NCI-H526 treated with DMSO at 0.1 percent for 48 hours (cell line): ENCODE measurements at regions not wholly inside any gene's neighbourhood (a gene's known extent, or its start where the extent isn't known, plus 50 kb on each side); places are given as distances from the start of the nearest gene placed in this dataset.
A peak's percentile ranks its signal among the peaks of the same experiment; 100 is the strongest.
"Not testable (repeated sequence)": the region's sequence is repeated elsewhere in the genome, so short reads cannot be mapped to it uniquely, and the experiment has no call there.

ENCODE experiments used
- DNase-seq: peaks from one replicate; lab custom pipeline; 2025; lab: John Stamatoyannopoulos, UW

DNA sequence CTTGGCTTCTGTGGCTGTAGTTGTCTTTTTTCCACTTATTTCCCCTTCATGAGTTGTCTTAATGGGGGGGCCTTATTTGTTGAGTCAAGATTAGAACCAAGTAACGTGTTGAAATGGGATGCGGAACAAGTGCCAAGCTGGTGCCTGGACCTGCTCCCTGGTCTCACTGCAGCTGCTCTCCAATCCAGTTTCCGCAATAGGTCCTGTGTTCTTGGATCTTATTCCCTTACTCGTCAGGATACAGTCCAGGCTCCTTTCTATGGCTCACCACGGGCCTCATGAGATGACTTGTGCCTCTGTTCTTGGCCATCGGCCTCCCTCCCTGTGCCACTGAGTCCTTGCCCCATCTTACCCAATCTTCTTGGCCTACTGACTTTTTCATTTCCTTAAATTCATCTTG, 159.6 kb upstream of the CADM1 start:
- no peak for DNase-seq

DNA sequence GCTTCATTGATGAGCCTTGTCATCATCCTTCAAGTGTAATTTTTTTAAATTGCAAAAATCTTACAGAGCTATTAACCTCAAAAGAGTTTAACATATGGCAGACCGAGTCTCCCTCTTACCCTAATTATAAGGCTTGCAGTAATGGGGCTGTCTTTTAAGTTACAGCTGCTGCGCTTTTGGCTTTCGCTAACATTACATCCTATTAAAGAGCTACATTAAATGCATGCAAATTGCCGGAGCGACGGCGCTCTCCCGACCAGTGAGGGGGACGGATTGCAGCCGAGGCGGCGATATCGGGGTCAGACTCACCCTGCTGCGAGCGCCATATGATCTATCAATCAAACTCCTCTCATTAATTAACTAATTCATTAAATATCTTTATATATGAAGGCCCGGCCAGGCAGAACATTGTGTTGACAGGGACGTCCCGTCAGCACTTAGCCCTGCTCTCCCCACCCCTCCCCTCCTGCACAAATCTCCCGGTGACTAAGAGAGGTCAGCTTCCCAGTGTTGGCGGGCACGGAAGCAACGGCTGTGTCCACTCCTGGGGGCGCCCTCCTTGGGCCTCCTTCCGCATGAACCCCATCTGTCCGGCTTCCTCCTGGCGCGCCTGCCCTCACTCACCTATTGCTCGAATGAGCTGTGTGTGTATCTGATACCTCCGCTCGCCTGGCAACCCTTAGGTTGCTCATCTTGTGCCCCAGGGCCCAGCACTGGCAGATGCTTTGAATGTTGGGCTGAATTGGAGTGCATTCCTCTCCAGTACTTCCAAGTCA, 156.0 kb upstream of the CADM1 start:
- peak; percentile 63 for DNase-seq

DNA sequence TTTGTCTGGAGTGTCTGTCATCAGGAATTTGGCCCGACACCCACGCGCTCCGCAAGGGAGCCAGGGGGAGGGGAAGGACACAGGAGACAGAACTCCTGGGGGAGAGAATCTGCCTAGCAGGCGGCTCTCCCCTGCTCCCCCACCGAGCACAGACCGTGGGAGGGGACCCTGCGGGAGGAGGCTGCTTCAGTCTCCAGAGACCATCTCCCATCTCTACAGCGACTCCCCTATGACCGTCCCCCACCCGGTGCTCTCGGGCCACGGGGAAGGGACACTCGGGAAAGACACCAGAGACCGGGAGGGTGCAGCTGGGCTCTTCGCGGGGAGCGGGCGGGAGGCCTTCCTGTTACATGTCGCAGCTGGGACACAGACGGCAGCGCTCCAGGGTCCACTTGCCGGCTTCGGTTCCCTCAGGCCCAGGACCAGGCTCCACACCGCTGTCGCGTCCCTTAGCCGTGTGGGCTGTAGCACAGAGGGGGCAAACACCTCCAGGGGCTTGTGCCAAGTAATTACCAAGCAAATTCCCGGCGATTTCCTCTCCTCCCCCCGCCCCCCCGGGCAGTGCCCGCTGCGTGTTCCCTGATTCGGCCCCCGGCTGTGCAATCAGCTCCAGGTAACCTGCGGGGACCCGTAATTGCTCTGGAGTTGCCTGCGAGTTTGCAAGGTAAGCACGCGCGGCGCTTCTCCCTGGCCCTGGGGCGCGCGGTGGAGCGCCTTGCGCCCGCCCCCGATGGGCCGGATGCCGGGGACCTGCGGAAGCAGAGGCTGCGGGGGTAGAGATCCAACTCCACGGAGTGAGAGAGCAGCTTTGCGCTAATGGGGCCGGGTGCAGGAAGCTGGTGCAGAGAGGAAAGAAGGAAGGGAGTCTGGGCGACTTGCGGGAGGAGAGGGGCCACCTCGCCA, 155.1 kb upstream of the CADM1 start:
- peak; percentile 40 for DNase-seq

DNA sequence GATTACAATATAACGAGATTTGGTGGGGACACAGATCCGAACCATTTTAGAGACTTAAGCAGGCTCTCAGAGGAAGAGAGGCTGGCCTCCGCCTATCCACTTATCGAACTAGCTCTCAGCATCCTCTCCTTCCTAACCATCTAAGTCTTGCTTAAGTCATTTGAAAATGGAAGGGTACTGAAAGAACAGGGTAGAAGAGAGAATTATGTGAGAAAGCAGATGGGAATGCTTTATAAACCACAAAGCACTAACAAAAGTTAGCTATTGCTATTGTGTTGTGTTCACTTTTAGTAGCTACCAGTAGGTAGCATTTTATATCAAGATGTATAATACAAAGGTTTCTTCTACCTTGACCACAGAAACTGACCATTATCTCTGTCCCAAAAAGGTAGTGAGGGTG, 153.4 kb upstream of the CADM1 start:
- DNase-seq: no peak

DNA sequence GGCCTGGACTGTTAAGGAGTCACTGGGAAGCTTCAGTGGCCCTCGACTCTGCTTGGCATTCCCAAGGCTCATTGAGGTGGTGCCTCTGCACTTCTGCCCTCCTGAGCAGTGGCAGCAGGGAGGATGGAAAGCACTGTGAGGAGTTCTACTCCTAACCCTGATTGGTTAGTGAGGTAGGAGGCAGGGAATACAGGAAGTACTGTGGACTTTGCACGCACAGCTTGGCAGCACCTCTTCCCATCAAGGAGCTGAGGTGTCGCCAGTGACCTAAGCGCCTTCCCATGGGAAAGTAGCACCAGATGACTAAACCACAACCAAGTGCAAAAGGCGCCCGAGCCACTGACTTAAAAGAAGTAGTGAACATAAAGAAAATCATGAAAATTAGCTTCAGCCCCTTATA, 152.5 kb upstream of the CADM1 start:
- DNase-seq: no peak

DNA sequence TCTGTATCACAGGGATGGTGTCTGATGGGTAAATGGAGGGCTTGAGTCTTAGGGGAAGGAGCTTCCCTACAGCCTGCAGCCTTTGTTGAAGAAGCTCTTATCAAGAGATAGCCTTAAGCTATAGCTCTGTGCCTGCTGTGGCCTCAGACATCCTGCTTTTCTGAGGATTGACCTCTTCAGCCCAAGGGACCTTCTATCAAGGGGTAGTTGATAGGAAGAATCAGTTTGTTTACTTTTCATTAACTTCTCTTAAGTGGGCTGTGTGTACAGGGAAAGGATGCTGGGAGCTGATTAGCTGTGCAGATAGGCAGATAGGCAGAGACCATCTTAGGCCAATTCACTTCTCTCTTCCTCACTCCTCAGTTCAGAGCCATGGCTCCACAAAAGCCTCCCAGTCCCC, 151.8 kb upstream of the CADM1 start:
- DNase-seq: no peak

DNA sequence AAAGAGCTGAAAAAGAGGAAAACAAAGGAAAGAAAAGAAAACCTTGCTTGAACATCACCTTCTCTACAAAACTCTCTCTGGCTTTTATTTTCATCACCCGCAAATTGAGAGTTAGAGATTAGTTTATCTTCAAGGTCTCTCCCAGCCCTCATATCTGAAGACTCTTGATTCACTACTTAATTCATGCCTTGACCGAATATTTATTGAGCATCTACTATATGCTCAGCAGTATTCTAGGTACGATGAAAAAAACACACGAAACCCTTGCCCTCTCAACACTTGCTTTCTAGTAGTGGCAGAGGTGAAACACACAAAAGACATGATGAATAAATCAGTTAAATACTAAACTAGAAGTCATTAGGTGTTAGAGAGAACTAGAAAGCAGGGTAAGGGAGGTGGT, 150.6 kb upstream of the CADM1 start:
- DNase-seq: no peak

DNA sequence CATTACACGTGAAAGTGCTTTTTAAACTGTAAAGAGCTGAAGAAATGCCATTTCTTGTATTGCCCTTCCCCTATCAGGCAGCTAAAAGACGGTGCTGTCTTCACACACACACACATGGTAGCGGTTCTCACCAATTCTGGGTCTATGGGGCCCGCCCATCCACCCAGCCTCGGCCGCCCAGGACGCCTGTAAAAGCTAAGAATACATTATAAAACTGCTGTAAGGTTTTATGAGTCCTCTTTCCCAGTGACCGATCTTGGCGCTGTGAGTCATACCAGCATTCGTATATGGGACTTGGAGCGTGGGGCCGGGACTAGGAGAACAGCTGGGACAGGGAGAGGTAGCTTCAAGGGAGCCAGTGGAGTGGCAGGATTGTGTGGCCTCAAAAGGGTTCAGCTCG, 149.7 kb upstream of the CADM1 start:
- no peak for DNase-seq

DNA sequence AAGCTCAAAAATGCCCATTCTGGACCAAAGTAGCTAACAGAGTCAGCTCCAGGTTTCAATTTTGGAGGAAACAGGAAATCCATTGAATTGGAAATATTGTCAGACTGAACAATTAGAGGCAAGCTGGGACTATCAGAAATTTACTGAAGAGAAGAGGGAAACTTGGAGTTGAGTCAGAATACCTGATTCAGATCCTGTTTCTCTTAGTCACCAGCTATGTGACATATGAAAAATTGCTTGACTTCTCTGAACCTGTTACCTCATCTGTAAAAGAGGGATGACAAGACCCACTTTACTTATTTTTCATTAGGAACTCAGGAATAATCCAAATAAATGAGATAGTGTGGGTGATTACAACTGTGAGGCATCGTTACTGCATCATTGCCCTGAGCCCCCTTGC, 148.9 kb upstream of the CADM1 start:
- DNase-seq: no peak

DNA sequence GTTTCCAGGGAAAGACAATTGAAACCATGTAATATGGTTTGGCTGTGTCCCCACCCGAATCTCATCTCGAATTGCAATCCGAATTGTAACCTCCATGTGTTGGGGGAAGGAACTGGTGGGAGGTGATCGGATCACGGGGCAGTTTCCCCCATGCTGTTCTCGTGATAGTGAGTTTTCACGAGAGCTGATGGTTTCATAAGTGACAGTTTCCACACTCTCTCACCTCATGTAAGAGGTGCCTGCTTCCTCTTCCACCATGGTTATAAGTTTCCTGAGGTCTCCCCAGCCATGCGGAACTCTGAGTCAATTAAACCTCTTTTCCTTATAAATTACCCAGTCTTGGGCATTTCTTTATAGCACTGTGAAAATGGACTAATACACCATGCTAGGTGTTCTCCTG, 148.3 kb upstream of the CADM1 start:
- DNase-seq: no peak

DNA sequence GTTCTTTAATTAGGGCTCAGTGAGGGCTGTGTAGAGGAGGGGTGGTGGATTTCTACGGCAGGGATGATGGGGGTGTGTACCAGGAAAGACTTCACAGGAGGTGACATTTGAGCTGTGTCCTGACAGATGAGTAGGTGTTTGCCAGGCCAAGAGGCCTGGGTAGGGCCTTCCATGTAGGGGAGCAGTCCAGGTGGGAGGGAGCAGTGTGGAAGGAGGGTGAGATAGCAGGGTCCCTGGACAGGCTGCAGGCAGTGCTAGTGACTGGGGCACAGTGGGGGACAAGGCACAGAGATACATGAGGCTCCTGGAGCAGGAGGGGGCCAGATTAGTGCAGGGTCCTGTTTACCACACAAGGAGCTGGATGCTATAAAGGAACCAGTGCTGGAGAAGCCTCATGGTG, 147.9 kb upstream of the CADM1 start:
- DNase-seq: no peak

DNA sequence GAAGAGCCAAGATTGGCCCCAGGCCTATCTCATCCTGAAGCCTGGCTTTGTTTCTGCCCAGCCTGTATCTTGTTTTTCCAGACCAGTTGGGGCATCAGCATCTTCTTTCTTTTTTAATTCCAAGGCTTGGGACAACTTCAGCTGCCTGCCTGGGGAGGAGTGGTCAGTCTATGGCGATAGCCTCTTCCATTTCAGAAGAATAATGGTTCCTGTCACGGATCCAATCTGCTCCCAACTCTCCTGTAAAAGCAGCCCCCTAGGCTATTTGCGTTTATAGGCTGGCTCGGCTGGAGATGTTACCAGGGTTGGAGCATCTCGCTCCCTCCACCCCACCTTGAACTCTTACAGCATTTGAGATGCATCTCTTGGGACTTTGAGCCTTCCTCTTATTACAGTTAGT, 145.2 kb upstream of the CADM1 start:
- no peak for DNase-seq

DNA sequence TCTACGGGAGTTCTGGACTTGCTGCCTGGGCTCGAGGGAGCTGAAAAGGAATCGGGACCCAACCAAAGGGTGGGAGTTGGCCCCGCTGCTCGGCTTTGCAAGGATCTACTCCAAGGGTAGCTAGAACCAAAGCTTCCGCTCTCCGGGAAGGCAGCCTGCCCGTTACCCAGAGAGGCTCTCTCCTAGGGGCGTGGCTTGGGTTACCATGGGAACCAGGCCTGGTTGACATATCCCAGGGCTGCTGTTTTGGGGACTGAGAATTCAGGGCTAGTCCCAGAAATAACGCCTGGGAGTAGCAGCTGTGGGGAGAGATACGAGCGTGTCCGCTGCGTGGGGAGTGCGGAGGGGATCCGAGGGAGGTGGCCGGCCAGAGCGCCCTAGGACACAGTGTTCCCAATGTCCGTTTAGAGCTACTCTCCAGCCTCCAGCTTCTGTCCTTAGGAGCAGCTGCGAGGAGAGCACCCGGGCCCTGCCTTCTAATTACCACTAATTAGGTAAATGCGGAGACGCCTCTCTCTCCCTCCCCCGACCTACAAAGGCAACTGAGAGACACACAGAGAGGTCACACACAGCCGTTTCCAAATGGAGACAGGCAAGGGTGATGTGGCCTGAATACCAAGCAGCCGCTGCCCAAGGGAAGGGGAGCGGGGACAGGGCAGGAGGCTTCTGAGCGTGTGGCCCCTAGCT, 141.6 kb upstream of the CADM1 start:
- DNase-seq: no peak

DNA sequence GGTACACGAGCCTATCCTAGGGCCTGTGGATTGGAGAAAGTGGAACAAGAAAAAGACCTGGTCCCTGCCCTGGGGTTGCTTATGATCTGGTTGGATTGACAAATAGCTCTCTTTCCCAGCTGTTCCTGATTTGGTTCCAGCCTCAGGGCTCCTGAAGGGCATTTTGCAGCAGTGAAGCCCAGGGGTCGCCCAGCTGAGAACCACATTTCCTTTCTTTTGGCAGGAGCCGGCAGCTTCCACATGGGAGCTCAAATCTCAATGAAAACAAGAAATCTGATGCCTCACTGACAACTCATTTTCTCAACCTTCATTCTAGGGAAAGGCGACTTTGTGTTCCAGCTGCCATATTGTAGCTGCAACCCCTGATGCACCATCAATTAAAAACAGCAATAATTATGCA, 140.6 kb upstream of the CADM1 start:
- no peak for DNase-seq

DNA sequence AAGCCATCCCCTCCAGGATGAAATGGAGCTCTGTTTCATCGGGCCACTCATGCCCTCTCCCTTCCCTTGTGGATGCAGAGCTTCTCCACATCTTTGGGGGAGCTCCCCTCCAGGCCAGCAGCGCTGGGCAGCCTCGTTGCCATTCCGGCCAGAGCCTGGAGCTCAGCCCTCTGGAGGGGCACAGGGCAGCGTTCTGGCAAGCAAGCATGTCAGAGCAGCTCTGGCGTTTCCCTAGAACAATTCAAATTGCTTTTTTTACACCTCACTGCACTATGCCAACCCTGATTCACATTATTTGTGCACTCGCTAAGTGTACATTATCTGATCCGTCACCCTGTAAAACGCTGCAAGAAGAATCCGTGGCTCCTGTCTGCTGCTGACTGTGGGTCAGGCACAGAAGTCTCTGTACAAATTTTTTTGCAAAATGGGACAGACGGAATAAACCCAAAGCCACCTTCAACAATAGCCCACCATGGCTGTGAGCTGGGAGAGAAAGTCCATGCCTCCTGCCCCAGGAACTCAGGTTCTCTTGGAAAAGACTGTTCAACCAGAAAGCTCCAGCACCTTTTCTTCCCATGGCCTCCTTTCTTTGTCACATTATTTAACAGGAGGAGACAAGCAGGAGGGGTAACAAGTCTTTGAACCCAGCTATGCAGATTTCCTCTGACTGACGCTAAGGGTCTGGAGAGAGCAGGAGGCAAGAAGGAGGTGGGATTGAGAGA, 139.5 kb upstream of the CADM1 start:
- DNase-seq: no peak

DNA sequence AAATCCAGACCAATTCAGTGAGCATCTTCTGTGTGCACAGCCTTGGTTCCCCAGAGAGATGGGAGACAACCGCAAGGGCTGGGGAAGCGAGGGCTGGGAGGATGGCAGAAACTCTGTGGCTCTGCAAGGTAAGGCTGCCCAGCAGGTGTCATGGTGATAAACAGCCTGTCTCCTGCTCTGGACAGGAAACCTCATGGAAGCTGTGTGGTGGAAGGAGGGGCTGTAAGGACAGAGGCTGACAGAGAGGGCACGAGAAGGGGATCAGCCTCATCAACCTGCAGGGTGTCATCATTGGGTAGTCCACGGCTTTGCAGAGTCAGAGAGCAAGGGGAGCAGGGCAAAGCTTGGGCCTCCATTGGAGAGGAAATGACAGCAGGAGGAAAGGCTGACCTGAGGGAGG, 138.4 kb upstream of the CADM1 start:
- DNase-seq: no peak

DNA sequence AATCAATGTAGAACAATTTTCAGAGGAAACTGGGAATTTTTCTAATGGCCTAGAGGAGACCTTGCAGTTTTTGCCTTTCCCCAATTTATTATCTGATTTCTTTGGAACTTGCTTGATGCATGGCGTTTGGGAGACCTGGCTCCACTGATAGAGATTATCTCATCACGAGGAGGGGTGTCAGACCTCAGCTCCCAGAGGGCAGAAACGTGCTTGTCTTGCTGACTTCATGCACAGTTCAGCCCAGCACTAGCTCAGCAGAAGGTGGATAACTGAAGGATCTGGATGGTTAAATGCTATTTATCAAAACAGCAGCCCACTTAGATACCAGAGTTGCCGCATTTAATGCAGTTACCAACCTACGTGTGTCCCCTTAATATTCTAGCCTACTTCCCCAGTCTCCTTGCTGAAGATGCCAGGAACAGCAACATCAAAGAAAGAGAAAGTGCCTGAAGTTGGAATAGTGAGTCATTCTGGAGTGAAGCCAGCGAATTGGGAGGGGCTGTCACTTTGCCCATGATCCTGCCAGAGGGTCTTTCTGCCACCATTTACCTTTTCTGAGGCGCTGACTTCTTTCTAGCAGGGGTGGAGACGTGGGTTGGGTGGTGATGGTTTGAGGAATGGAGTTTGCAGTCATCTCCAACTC, 133.5 kb upstream of the CADM1 start:
- no peak for DNase-seq

DNA sequence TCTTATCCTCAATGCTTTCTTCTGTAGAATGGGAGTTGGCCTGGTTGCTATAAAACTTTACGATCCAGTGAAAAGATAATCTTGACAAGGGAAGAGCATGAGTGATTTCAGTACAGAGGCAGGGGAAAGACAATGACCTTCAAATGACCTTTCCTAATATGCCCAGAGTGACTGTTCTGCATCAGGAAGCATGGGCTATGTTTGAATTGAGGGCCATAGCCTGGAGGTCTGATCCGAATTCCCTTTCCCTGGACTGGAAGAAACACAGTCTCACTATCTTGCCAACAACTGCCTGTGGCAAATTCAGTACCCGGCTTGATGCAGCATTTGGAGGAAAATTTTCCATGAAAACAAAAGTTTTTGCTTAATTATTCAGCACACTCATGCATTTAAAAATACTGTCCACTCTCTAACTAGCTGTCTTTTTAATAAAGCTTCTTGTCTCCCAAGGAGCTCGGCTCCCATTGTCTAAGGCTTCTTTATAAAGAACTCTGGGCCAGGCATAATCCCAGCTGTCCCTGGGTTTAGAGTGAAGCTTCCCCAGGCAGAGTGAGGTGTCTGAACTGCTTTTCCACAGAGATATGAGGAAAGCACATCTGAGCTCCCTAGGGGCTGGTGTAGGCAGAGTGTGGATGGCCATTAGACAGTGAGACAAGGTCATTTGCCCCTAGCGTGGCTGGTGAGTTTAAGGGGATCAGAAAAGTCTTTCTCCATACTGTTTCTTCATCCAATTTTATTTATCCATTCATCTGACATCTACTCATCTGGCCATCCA, 132.7 kb upstream of the CADM1 start:
- no peak for DNase-seq

DNA sequence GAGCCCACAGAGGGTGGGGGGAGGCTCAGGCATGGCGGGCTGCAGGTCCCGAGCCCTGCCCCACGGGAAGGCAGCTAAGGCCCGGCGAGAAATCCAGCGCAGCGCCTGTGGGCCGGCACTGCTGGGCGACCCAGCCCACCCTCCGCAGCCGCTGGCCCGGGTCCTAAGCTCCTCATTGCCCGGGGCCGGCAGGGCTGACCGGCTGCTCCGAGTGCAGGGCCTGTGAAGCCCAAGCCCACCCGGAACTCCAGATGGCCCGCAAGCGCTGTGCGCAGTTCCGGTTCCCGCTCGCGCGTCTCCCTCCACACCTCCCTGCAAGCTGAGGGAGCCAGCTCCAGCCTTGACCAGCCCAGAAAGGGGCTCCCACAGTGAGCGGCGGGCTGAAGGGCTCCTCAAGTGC, 129.8 kb upstream of the CADM1 start:
- DNase-seq: not testable (repeated sequence)

DNA sequence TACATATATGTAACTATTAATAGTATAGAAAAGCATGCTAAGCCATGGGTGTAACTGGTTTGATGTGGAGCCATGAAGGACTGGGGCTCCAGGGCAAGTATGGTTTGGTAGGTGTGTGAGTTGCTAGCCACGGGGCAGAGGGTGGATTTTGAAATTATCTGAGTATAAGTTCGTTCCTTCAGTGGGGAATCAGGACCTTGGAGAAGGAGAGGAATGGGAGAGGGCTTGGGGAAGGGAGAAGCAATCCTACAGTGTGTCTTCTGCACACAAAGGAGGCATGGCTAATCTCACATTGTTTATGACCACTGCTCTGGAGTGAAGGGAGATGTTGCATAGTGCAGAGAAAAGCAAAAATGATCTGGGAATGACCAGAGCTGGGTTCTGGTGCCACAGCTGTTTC, 127.8 kb upstream of the CADM1 start:
- DNase-seq: no peak

DNA sequence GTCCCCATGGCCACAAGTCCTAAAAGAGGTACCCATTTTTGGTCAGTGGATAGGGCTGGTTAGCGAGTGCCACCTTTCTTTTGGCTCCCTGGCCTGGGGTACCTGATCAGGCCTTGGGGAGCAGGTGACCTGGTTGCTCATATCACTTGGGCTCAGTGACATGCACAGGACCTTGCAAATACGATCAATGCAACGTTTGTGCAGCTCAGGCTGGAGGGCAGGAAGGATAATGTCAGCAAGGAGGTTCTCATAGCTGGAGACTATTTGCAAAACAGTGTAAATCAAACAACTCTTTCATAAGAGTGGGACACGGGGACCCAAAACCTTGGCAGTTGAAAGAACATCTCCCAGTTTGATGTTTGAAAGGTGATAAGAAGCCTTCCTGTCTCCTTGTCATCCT, 127.4 kb upstream of the CADM1 start:
- DNase-seq: no peak
